22Rv1 (cell line): ENCODE measurements at regions not wholly inside any gene's neighbourhood (a gene's known extent, or its start where the extent isn't known, plus 50 kb on each side); places are given as distances from the start of the nearest gene placed in this dataset.

Experiments used
- H3K27ac ChIP-seq: fragments of 450-650 bp; 2 replicates; pipeline ENCODE4 v1.5.1; 2017
- CTCF ChIP-seq: fragments of 450-650 bp; IDR thresholded peaks from 2 replicates; pipeline ENCODE4 v1.5.1; 2017; ENCODE audit warnings: mild to moderate bottlenecking
- ZFX ChIP-seq: fragments of 450-650 bp; IDR thresholded peaks from 2 replicates; pipeline ENCODE4 v1.6.1; 2017; ENCODE audit warnings: antibody characterized with exemption, borderline replicate concordance

- TF ChIP-seq ZFX (no peak), CTCF (no peak)
- H3K27ac ChIP-seq, result no peak overlapping the region; the same call in 1 of the 2 replicates
Observed at GRCh38 chr13:83499286-83499685, 383.0 kb downstream of the SLITRK1 start.

- peak overlapping the region; percentile 20; the same call in 1 of the 2 replicates for H3K27ac ChIP-seq
- TF ChIP-seq CTCF, result no peak
Observed at GRCh38 chr13:83498481-83499190, 383.6 kb downstream of the SLITRK1 start.

DNA sequence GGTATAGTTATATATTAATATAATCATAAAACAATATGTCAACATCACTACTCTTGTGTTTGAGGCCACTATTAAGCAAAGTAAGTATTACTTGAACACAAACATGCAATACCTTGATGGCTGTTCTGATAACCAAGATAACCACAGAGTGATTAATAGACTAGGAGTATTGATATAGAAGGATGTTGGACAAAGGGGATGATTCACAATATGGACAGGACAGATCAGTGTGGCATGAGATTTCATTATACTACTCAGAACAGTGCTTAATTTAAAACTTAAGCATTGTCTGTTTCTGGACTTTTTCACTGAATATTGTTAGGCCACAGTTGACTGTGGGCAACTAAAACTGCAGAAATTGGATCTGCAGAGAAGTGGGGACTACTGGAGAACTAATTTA lies 384.2 kb downstream of the SLITRK1 start:
- H3K27ac ChIP-seq, result peak overlapping the region; percentile 20; the same call in 1 of the 2 replicates
- TF ChIP-seq ZFX, result no peak
- TF ChIP-seq CTCF, result no peak

DNA sequence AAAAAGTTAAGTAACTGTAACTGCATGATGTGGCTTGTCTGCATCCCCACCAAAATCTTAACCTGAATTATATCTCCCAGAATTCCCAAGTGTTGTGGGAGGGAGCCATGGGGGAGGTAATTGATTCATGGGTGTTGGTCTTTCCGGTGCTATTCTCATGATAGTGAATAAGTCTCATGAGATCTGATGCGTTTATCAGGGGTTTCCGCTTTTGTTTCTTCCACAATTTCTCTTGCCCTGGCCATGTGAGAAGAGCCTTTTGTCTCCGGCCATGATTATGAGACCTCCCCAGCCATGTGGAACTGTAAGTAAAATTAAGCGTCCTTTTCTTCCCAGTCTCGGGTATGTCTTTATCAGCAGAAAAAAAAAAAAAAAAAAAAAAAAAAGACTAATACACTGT lies 385.8 kb downstream of the SLITRK1 start:
- TF ChIP-seq CTCF, result no peak
- TF ChIP-seq ZFX, result no peak
- H3K27ac ChIP-seq, result no peak overlapping the region

GRCh38 chr13:83485101-83485500 lies 397.2 kb downstream of the SLITRK1 start:
- H3K27ac ChIP-seq, result no peak overlapping the region
- TF ChIP-seq ZFX (no peak), CTCF (no peak)

- no peak overlapping the region for H3K27ac ChIP-seq
- TF ChIP-seq CTCF (no peak), ZFX (no peak)
Observed at GRCh38 chr13:83471011-83471410, 411.3 kb downstream of the SLITRK1 start.

GRCh38 chr13:83470133-83470797 lies 412.0 kb downstream of the SLITRK1 start:
- TF ChIP-seq ZFX (no peak), CTCF (no peak)
- no peak overlapping the region for H3K27ac ChIP-seq
